Effector memory CD8-positive, alpha-beta T cell (primary cell): ENCODE measurements at regions not wholly inside any gene's neighbourhood (a gene's known extent, or its start where the extent isn't known, plus 50 kb on each side); places are given as distances from the start of the nearest gene placed in this dataset.

Experiments used
- ATAC-seq: fragments of 150-1000 bp; cut with Tn5 transposase; replicated peaks from 2 replicates; pipeline ENCODE4 v1.10.0; 2021; ENCODE audit warnings: mild to moderate bottlenecking, moderate library complexity
- DNase-seq, 3 experiments: peaks; one replicate each; pipeline ENCODE4 v3.0.0; 2021
- H3K27ac Mint-ChIP-seq, 2 donors: one replicate each; pipeline ENCODE4 v1.8.0; 2022; ENCODE audit warnings: mild to moderate bottlenecking in 2 of 2, mixed read lengths in 2 of 2, moderate library complexity in 2 of 2
- H3K27me3 Mint-ChIP-seq, 2 donors: one replicate each; pipeline ENCODE4 v1.8.0; 2022; ENCODE audit warnings: mixed read lengths in 2 of 2
- H3K36me3 Mint-ChIP-seq: one replicate; pipeline ENCODE4 v1.8.0; 2022; ENCODE audit warnings: mild to moderate bottlenecking, moderate library complexity, mixed read lengths; ENCODE audit not compliant: insufficient read depth
- H3K4me1 Mint-ChIP-seq, 2 donors: one replicate each; pipeline ENCODE4 v1.8.0; 2022; ENCODE audit warnings: low read depth in 2 of 2, mixed read lengths in 2 of 2
- H3K4me3 Mint-ChIP-seq, 2 donors: one replicate each; pipeline ENCODE4 v1.8.0; 2022; ENCODE audit warnings: mild to moderate bottlenecking in 2 of 2, mixed read lengths in 2 of 2, moderate library complexity in 2 of 2
- H3K9me3 Mint-ChIP-seq, 2 donors: one replicate each; pipeline ENCODE4 v1.8.0; 2022; ENCODE audit warnings: mixed read lengths in 2 of 2

GRCh38 chr3:44173263-44173662 is 68.4 kb upstream of the TOPAZ1 start:
- H3K36me3 Mint-ChIP-seq = no peaks in the 10 kb centered on the region

GRCh38 chr3:44175070-44175469 is 66.6 kb upstream of the TOPAZ1 start:
- no peaks in the 10 kb centered on the region for H3K4me1 Mint-ChIP-seq
- H3K9me3 Mint-ChIP-seq = peaks cover 0 to 6% of the 10 kb centered on the region in 2 donors
- no peak overlapping the region for H3K4me3 Mint-ChIP-seq
- no peak for DNase-seq
- H3K27ac Mint-ChIP-seq = no peak overlapping the region
- no peak for ATAC-seq
- H3K27me3 Mint-ChIP-seq = peaks cover 28 to 55% of the 10 kb centered on the region in 2 donors
- H3K36me3 Mint-ChIP-seq = no peaks in the 10 kb centered on the region

More at GRCh38 chr3:44173263-44173662, 68.4 kb upstream of the TOPAZ1 start:
- Mint-ChIP-seq H3K4me3 (no peak overlapping the region), H3K27ac (no peak overlapping the region), H3K27me3 (peaks cover 25 to 52% of the 10 kb centered on the region in 2 donors), H3K4me1 (no peaks in the 10 kb centered on the region), H3K9me3 (peaks cover 0 to 6% of the 10 kb centered on the region in 2 donors)
- no peak for ATAC-seq
- DNase-seq = no peak

- Mint-ChIP-seq H3K9me3 (no peaks in the 10 kb centered on the region), H3K27ac (no peak overlapping the region), H3K4me3 (no peak overlapping the region), H3K36me3 (no peaks in the 10 kb centered on the region), H3K4me1 (peaks cover 0 to 2% of the 10 kb centered on the region in 2 donors), H3K27me3 (peaks cover 28 to 39% of the 10 kb centered on the region in 2 donors)
- no peak for DNase-seq
- ATAC-seq = no peak
Measured at GRCh38 chr3:44179246-44179645, 62.4 kb upstream of the TOPAZ1 start.

- H3K27ac Mint-ChIP-seq = no peak overlapping the region
- no peak overlapping the region for H3K4me3 Mint-ChIP-seq
- H3K36me3 Mint-ChIP-seq = no peaks in the 10 kb centered on the region
- no peak for ATAC-seq
- H3K9me3 Mint-ChIP-seq = no peaks in the 10 kb centered on the region
- peaks cover 0 to 2% of the 10 kb centered on the region in 2 donors for H3K4me1 Mint-ChIP-seq
- DNase-seq = no peak
- peaks cover 45 to 46% of the 10 kb centered on the region in 2 donors for H3K27me3 Mint-ChIP-seq
Measured at GRCh38 chr3:44184319-44184953, 57.2 kb upstream of the TOPAZ1 start.

GRCh38 chr3:44185396-44185915 is 56.2 kb upstream of the TOPAZ1 start:
- Mint-ChIP-seq H3K4me3 (no peak overlapping the region), H3K4me1 (peaks cover 0 to 2% of the 10 kb centered on the region in 2 donors), H3K9me3 (no peaks in the 10 kb centered on the region), H3K27ac (no peak overlapping the region), H3K27me3 (peaks cover 39 to 55% of the 10 kb centered on the region in 2 donors), H3K36me3 (no peaks in the 10 kb centered on the region)
- DNase-seq = no peak
- ATAC-seq = no peak

GRCh38 chr3:44186111-44186672 is 55.5 kb upstream of the TOPAZ1 start:
- Mint-ChIP-seq H3K36me3 (no peaks in the 10 kb centered on the region), H3K27me3 (peaks cover 35 to 58% of the 10 kb centered on the region in 2 donors), H3K27ac (no peak overlapping the region), H3K4me3 (no peak overlapping the region), H3K9me3 (no peaks in the 10 kb centered on the region), H3K4me1 (peaks cover 0 to 2% of the 10 kb centered on the region in 2 donors)
- ATAC-seq (no peak), DNase-seq (no peak)

- peaks cover 0 to 2% of the 10 kb centered on the region in 2 donors for H3K4me1 Mint-ChIP-seq
- ATAC-seq (no peak), DNase-seq (no peak)
- H3K4me3 Mint-ChIP-seq = no peak overlapping the region
- peaks cover 35 to 63% of the 10 kb centered on the region in 2 donors for H3K27me3 Mint-ChIP-seq
- no peak overlapping the region for H3K27ac Mint-ChIP-seq
- no peaks in the 10 kb centered on the region for H3K36me3 Mint-ChIP-seq
- no peaks in the 10 kb centered on the region for H3K9me3 Mint-ChIP-seq
Measured at GRCh38 chr3:44186712-44187111, 55.0 kb upstream of the TOPAZ1 start.
